SK-N-SH (cell line): ENCODE measurements at regions not wholly inside any gene's neighbourhood (a gene's known extent, or its start where the extent isn't known, plus 50 kb on each side); places are given as distances from the start of the nearest gene placed in this dataset.

ENCODE experiments used
- CTCF ChIA-PET: fragments of 300-600, 350-600 bp; formaldehyde crosslinking; extraction: SDS; loops from one replicate; lab custom pipeline; 2021; lab: Yijun Ruan, JAX
- POLR2A ChIA-PET: fragments of 350-600 bp; sonication (Branson Sonifier 250); formaldehyde crosslinking; extraction: SDS; loops from one replicate; lab custom pipeline; 2020; ENCODE audit warnings: antibody characterized with exemption, inconsistent platforms; lab: Yijun Ruan, JAX
- DNase-seq: peaks from one replicate; pipeline ENCODE4 v3.0.0; 2012
- H2AFZ ChIP-seq: fragments of 200-600 bp; sonication (generic); 2 replicates; pipeline ENCODE4 v1.8.1; 2016; ENCODE audit warnings: antibody characterized with exemption, mild to moderate bottlenecking, low read depth
- H3F3A ChIP-seq: fragments of 200-600 bp; sonication (generic); replicated peaks from 2 replicates; pipeline ENCODE3; 2016; ENCODE audit warnings: antibody characterized with exemption, mild to moderate bottlenecking; ENCODE audit not compliant: insufficient read depth
- H3K27ac ChIP-seq, 2 experiments: fragments of 200-500 bp in 1 of 2; fragments of 200-600 bp in 1 of 2; sonication (Bioruptor generic) in 1 of 2; sonication (generic), shearing (Covaris generic) in 1 of 2; 2 replicates each; pipeline versions ENCODE4 v1.5.1 to v1.6.1; 2014 to 2016; ENCODE audit warnings: low read depth in 2 of 2, inconsistent platforms in 1 of 2, low read length in 1 of 2, mild to moderate bottlenecking in 1 of 2, mixed read lengths in 1 of 2
- H3K27me3 ChIP-seq: fragments of 200-600 bp; sonication (generic), shearing (Covaris generic); 2 replicates; pipeline ENCODE4 v1.6.1; 2016; ENCODE audit warnings: mixed run types; ENCODE audit not compliant: insufficient read depth
- H3K36me3 ChIP-seq, 2 experiments: fragments of 200-500 bp in 1 of 2; fragments of 200-600 bp in 1 of 2; sonication (Bioruptor generic) in 1 of 2; sonication (generic) in 1 of 2; replicated peaks in 1 of 2; 2 replicates each; pipeline versions ENCODE3 to v1.5.1; 2014 to 2016; ENCODE audit warnings: low read length in 1 of 2, mild to moderate bottlenecking in 1 of 2; ENCODE audit not compliant: insufficient read depth in 2 of 2, control insufficient read depth in 1 of 2
- H3K4me1 ChIP-seq, 2 experiments: fragments of 200-500 bp in 1 of 2; fragments of 200-600 bp in 1 of 2; sonication (Bioruptor generic) in 1 of 2; sonication (generic), shearing (Covaris generic) in 1 of 2; 2 replicates each; pipeline versions ENCODE4 v1.5.1 to v1.6.1; 2014 to 2016; ENCODE audit warnings: low read depth in 1 of 2, low read length in 1 of 2, mixed run types in 1 of 2; ENCODE audit not compliant: insufficient read depth in 2 of 2, control insufficient read depth in 1 of 2
- H3K4me2 ChIP-seq: fragments of 200-600 bp; sonication (generic), shearing (Covaris generic); 2 replicates; pipeline ENCODE4 v1.6.1; 2017; ENCODE audit warnings: mixed run types
- H3K4me3 ChIP-seq, 2 experiments: fragments of 200-500 bp in 1 of 2; fragments of 200-600 bp in 1 of 2; sonication (Bioruptor generic) in 1 of 2; sonication (generic), shearing (Covaris generic) in 1 of 2; 2 replicates each; pipeline versions ENCODE4 v1.5.1 to v1.8.1; 2014 to 2016; ENCODE audit warnings: low read depth in 2 of 2, inconsistent platforms in 1 of 2, low read length in 1 of 2, mild to moderate bottlenecking in 1 of 2, mixed read lengths in 1 of 2, moderate library complexity in 1 of 2
- H3K79me2 ChIP-seq: fragments of 200-600 bp; sonication (generic); 2 replicates; pipeline ENCODE4 v1.8.1; 2017; ENCODE audit warnings: mild to moderate bottlenecking; ENCODE audit not compliant: insufficient read depth
- H3K9ac ChIP-seq: fragments of 200-600 bp; sonication (generic); 2 replicates; pipeline ENCODE4 v1.6.1; 2017; ENCODE audit warnings: mixed run types
- H3K9me2 ChIP-seq: fragments of 200-600 bp; sonication (generic); 2 replicates; pipeline ENCODE4 v1.6.1; 2017; ENCODE audit warnings: mixed run types
- H3K9me3 ChIP-seq: fragments of 200-600 bp; sonication (generic); 2 replicates; pipeline ENCODE4 v1.6.1; 2017; ENCODE audit warnings: mixed run types, mild to moderate bottlenecking, moderate library complexity
- H4K20me1 ChIP-seq: fragments of 200-600 bp; sonication (generic); 2 replicates; pipeline ENCODE4 v1.6.1; 2017; ENCODE audit warnings: mild to moderate bottlenecking, mixed run types; ENCODE audit not compliant: insufficient read depth
- CHD2 ChIP-seq: fragments of 150-350 bp; IDR thresholded peaks from 2 replicates; pipeline ENCODE4 v1.6.1; 2018; ENCODE audit warnings: low read length; ENCODE audit not compliant: partially characterized antibody
- CTCF ChIP-seq: fragments of 200-600 bp; sonication (generic); IDR thresholded peaks from 2 replicates; pipeline ENCODE4 v1.6.1; 2017; ENCODE audit warnings: antibody characterized with exemption, mild to moderate bottlenecking, moderate library complexity
- EP300 ChIP-seq, 2 experiments: IDR thresholded peaks; 2 replicates each; pipeline versions ENCODE4 v1.4.0 to v1.6.1; 2012; ENCODE audit warnings: borderline replicate concordance in 1 of 2, low read depth in 1 of 2, low read length in 1 of 2
- FOSL2 ChIP-seq: IDR thresholded peaks from 2 replicates; pipeline ENCODE4 v1.4.0; 2012; ENCODE audit warnings: low read depth, mild to moderate bottlenecking, moderate library complexity, borderline replicate concordance
- FOXJ3 ChIP-seq: sonication (generic); formaldehyde crosslinking; IDR thresholded peaks from 2 replicates; pipeline ENCODE4 v1.5.1; 2020; ENCODE audit warnings: mild to moderate bottlenecking, missing genetic modification reagents
- FOXM1 ChIP-seq: IDR thresholded peaks from 2 replicates; pipeline ENCODE4 v1.4.0; 2012; ENCODE audit warnings: low read depth, mild to moderate bottlenecking
- GATA2 ChIP-seq: sonication (generic); formaldehyde crosslinking; IDR thresholded peaks from 2 replicates; pipeline ENCODE4 v1.5.0; 2020; ENCODE audit warnings: mild to moderate bottlenecking, missing genetic modification reagents
- JUND ChIP-seq: IDR thresholded peaks from 2 replicates; pipeline ENCODE4 v1.4.0; 2012
- MAX ChIP-seq: IDR thresholded peaks from 2 replicates; pipeline ENCODE4 v1.4.0; 2012; ENCODE audit warnings: low read depth
- NRF1 ChIP-seq: IDR thresholded peaks from 2 replicates; pipeline ENCODE4 v1.6.1; 2012; ENCODE audit warnings: low read depth, mild to moderate bottlenecking, low read length
- PBX3 ChIP-seq: IDR thresholded peaks from 2 replicates; pipeline ENCODE4; 2012
- POLR2AphosphoS5 ChIP-seq: IDR thresholded peaks from 2 replicates; pipeline ENCODE4 v1.6.1; 2012; ENCODE audit warnings: low read depth, low read length
- RCOR1 ChIP-seq: fragments of 150-350 bp; IDR thresholded peaks from 2 replicates; pipeline ENCODE4 v1.6.1; 2017; ENCODE audit warnings: antibody characterized with exemption, low read length
- RXRA ChIP-seq: IDR thresholded peaks from 2 replicates; pipeline ENCODE4 v1.4.0; 2012; ENCODE audit warnings: low read depth, mild to moderate bottlenecking, borderline replicate concordance
- SMC3 ChIP-seq: IDR thresholded peaks from 2 replicates; pipeline ENCODE4 v1.6.1; 2012; ENCODE audit warnings: low read depth, low read length, improper control_type of control experiment
- TCF12 ChIP-seq: IDR thresholded peaks from 2 replicates; pipeline ENCODE4 v1.4.0; 2012
- TEAD4 ChIP-seq: IDR thresholded peaks from 2 replicates; pipeline ENCODE4 v1.4.0; 2012; ENCODE audit warnings: mild to moderate bottlenecking, borderline replicate concordance; ENCODE audit not compliant: insufficient read depth
- USF2 ChIP-seq: fragments of 150-350 bp; IDR thresholded peaks from 2 replicates; pipeline ENCODE4 v1.6.1; 2017; ENCODE audit warnings: antibody characterized with exemption, low read length, low read depth, borderline replicate concordance
- YY1 ChIP-seq: IDR thresholded peaks from 2 replicates; pipeline ENCODE4 v1.4.0; 2012; ENCODE audit warnings: low read depth, mild to moderate bottlenecking
- WGBS: methylation state at CpG from one replicate; pipeline ENCODE4 v1.1.6; 2017; ENCODE audit warnings: low lambda C conversion rate; 5-methylcytosine and 5-hydroxymethylcytosine counted together
- TF ChIP-seq, protein P1 (sequence below): fragments of 150-350 bp; IDR thresholded peaks from 2 replicates; pipeline ENCODE4 v1.6.1; 2016; ENCODE audit warnings: mild to moderate bottlenecking, low read depth, low read length

DNA sequence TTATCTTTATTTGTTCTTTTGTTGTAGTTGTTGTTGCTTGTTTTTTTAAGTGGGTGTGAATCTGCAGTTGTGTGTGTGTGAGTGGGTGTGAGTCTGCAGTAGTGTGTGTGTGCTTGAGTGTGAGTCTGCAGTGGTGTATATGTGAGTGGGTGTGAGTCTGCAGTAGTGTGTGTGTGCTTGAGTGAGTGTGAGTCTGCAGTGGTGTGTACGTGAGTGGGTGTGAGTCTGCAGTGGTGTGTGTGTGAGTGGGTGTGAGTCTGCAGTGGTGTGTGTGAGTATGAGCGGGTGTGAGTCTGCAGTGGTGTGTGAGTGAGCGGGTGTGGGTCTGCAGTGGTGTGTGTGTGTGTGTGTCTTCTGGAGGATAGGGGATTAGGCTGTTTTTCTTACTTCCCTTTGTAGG is 1186.8 kb upstream of the SEL1L start:
- H3K36me3 ChIP-seq = no peaks in the 10 kb centered on the region
- H2AFZ ChIP-seq = no peak overlapping the region
- WGBS = 23% methylated on average over 3 of the region's 3 CpGs
- TF ChIP-seq USF2 (no peak), PBX3 (no peak), NRF1 (no peak), MAX (no peak), TEAD4 (no peak), SMC3 (no peak), FOXM1 (no peak), JUND (no peak), FOSL2 (no peak), FOXJ3 (no peak), POLR2AphosphoS5 (no peak), CHD2 (no peak), EP300 (IDR thresholded peaks at IDR 0.05; ENCODE audit: borderline replicate concordance in 1 of 2, low read depth in 1 of 2, low read length in 1 of 2) (no peak), TCF12 (no peak), CTCF (no peak), RXRA (no peak), RCOR1 (no peak), YY1 (no peak), GATA2 (CRISPR knock-in tag) (no peak)
- TF ChIP-seq, protein P1, sequence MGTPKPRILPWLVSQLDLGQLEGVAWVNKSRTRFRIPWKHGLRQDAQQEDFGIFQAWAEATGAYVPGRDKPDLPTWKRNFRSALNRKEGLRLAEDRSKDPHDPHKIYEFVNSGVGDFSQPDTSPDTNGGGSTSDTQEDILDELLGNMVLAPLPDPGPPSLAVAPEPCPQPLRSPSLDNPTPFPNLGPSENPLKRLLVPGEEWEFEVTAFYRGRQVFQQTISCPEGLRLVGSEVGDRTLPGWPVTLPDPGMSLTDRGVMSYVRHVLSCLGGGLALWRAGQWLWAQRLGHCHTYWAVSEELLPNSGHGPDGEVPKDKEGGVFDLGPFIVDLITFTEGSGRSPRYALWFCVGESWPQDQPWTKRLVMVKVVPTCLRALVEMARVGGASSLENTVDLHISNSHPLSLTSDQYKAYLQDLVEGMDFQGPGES = no peak
- H3K4me2 ChIP-seq = no peak overlapping the region
- POLR2A ChIA-PET = no interaction called here
- no peak overlapping the region for H3K27ac ChIP-seq
- H3F3A ChIP-seq = no peaks in the 10 kb centered on the region
- H3K9me2 ChIP-seq = no peaks in the 10 kb centered on the region
- no peaks in the 10 kb centered on the region for H3K9me3 ChIP-seq
- no peaks in the 10 kb centered on the region for H3K79me2 ChIP-seq
- CTCF ChIA-PET = no interaction called here
- no peak overlapping the region for H3K4me3 ChIP-seq
- H3K9ac ChIP-seq = no peak overlapping the region
- no peaks in the 10 kb centered on the region for H3K27me3 ChIP-seq
- H4K20me1 ChIP-seq = no peaks in the 10 kb centered on the region
- H3K4me1 ChIP-seq = no peaks in the 10 kb centered on the region
- DNase-seq = no peak
